HepG2 (cell line): ENCODE measurements at regions not wholly inside any gene's neighbourhood (a gene's known extent, or its start where the extent isn't known, plus 50 kb on each side); places are given as distances from the start of the nearest gene placed in this dataset.

Source experiments
- ATAC-seq: fragments of 200-7000 bp; cut with Tn5 transposase; 3 replicates; pipeline ENCODE4 v1.9.1; 2020; ENCODE audit warnings: mild to moderate bottlenecking, moderate library complexity
- BruUV-seq: library from RNA; stranded (reverse); fragments of 400-500 nt; replicated peaks from 2 replicates; lab custom pipeline; 2021; lab: Mats Ljungman, UMichigan
- CTCF ChIA-PET: fragments of 300-600 bp; formaldehyde crosslinking; extraction: SDS; loops from one replicate; lab custom pipeline; 2021; ENCODE audit warnings: low total read pairs, inconsistent platforms, low intra/inter-chr PET ratio; lab: Yijun Ruan, JAX
- POLR2A ChIA-PET: fragments of 350-600 bp; sonication (Branson Sonifier 250); formaldehyde crosslinking; loops from one replicate; lab custom pipeline; 2020; ENCODE audit warnings: antibody characterized with exemption, inconsistent platforms; lab: Yijun Ruan, JAX
- DNase-seq: peaks from one replicate; pipeline ENCODE4 v3.0.0-alpha.2; 2015; ENCODE audit warnings: low spot score
- FAIRE-seq: peaks from 3 replicates; lab custom pipeline; 2011; peaks lifted over from hg19 to GRCh38; lab: Jason Lieb, UNC
- H2AFZ ChIP-seq: one replicate; pipeline ENCODE4 v1.6.1; 2011; ENCODE audit warnings: low read length, inconsistent platforms
- H3K27ac ChIP-seq: fragments of 300-600 bp; 3 replicates; pipeline ENCODE4 v1.8.0; 2011; ENCODE audit warnings: mixed run types, mild to moderate bottlenecking, mixed read lengths, low read length, inconsistent platforms; ENCODE audit not compliant: insufficient read depth; ENCODE audit errors: extremely low read length
- H3K27me3 ChIP-seq, 2 experiments: fragments of 200-600 bp in 1 of 2; 2 replicates in 1 of 2; 3 replicates in 1 of 2; pipeline versions ENCODE4 v1.6.0 to v1.8.0; 2011; ENCODE audit warnings: low read length in 2 of 2, mild to moderate bottlenecking in 2 of 2, moderate library complexity in 2 of 2, inconsistent platforms in 1 of 2; ENCODE audit not compliant: insufficient read depth in 2 of 2, control insufficient read depth in 1 of 2
- H3K36me3 ChIP-seq, 2 experiments: fragments of 200-600 bp in 1 of 2; replicated peaks in 1 of 2; 2 replicates in 1 of 2; 3 replicates in 1 of 2; pipeline versions ENCODE4 v1.5.1 to v1.8.0; 2011; ENCODE audit warnings: low read length in 2 of 2, inconsistent platforms in 1 of 2; ENCODE audit not compliant: insufficient read depth in 2 of 2, control insufficient read depth in 1 of 2
- H3K4me1 ChIP-seq: 2 replicates; pipeline ENCODE4 v1.5.1; 2012; ENCODE audit warnings: low read length, inconsistent platforms; ENCODE audit not compliant: insufficient read depth
- H3K4me2 ChIP-seq: 2 replicates; pipeline ENCODE4 v1.6.0; 2011; ENCODE audit warnings: low read depth, low read length, inconsistent platforms
- H3K4me3 ChIP-seq, 3 experiments: fragments of 200-600 bp in 1 of 3; sonication (generic), shearing (Covaris generic) in 1 of 3; replicated peaks in 1 of 3; 2 replicates each; pipeline ENCODE4 v1.5.1; 2011 to 2016; ENCODE audit warnings: low read length in 3 of 3, inconsistent platforms in 2 of 3, low read depth in 2 of 3, mild to moderate bottlenecking in 2 of 3, control low read depth in 1 of 3, mixed read lengths in 1 of 3; ENCODE audit not compliant: insufficient read depth in 1 of 3
- H3K79me2 ChIP-seq: one replicate; pipeline ENCODE4 v1.6.1; 2011; ENCODE audit warnings: low read length, inconsistent platforms; ENCODE audit not compliant: insufficient read depth
- H3K9ac ChIP-seq: 2 replicates; pipeline ENCODE4 v1.6.0; 2011; ENCODE audit warnings: mild to moderate bottlenecking, low read depth, low read length, inconsistent platforms; ENCODE audit not compliant: insufficient read depth
- H3K9me3 ChIP-seq: 2 replicates; pipeline ENCODE4 v1.5.1; 2012; ENCODE audit warnings: mild to moderate bottlenecking, low read length
- H4K20me1 ChIP-seq: 2 replicates; pipeline ENCODE4 v1.6.0; 2011; ENCODE audit warnings: inconsistent platforms, mild to moderate bottlenecking, low read length, moderate library complexity; ENCODE audit not compliant: insufficient read depth
- HHEX ChIP-seq: IDR thresholded peaks from 2 replicates; pipeline ENCODE4 v1.6.1; 2016; ENCODE audit warnings: control low read depth
- KMT2A ChIP-seq: sonication (generic); formaldehyde crosslinking; IDR thresholded peaks from 2 replicates; pipeline ENCODE4 v1.4.0; 2020; ENCODE audit warnings: missing genetic modification reagents
- MATR3 ChIP-seq: sonication (generic); formaldehyde crosslinking; IDR thresholded peaks from 2 replicates; pipeline ENCODE4 v1.4.0; 2020; ENCODE audit warnings: missing genetic modification reagents
- MEIS2 ChIP-seq: sonication (generic); formaldehyde crosslinking; IDR thresholded peaks from 2 replicates; pipeline ENCODE4 v1.9.0; 2021; ENCODE audit warnings: mild to moderate bottlenecking, missing genetic modification reagents
- MXD1 ChIP-seq: sonication (generic); formaldehyde crosslinking; IDR thresholded peaks from 2 replicates; pipeline ENCODE4 v1.4.0; 2020; ENCODE audit warnings: mild to moderate bottlenecking, missing genetic modification reagents
- MXD4 ChIP-seq: IDR thresholded peaks from 2 replicates; pipeline ENCODE4 v1.6.1; 2016; ENCODE audit warnings: mild to moderate bottlenecking, missing biosample characterization, missing genetic modification reagents
- NFE2L1 ChIP-seq: sonication (generic); formaldehyde crosslinking; IDR thresholded peaks from 2 replicates; pipeline ENCODE4 v1.4.0; 2020; ENCODE audit warnings: missing genetic modification reagents, mild to moderate bottlenecking, borderline replicate concordance
- NFKB2 ChIP-seq: sonication (generic); formaldehyde crosslinking; IDR thresholded peaks from 2 replicates; pipeline ENCODE4 v1.4.0; 2020; ENCODE audit warnings: missing genetic modification reagents, borderline replicate concordance
- NFRKB ChIP-seq: fragments of 450-650 bp; IDR thresholded peaks from 2 replicates; pipeline ENCODE4 v1.6.1; 2017
- SETDB1 ChIP-seq: sonication (generic); formaldehyde crosslinking; IDR thresholded peaks from 2 replicates; pipeline ENCODE4 v1.5.1; 2020; ENCODE audit warnings: missing genetic modification reagents, mild to moderate bottlenecking, borderline replicate concordance
- ZFY ChIP-seq: sonication (generic); formaldehyde crosslinking; IDR thresholded peaks from 2 replicates; pipeline ENCODE4 v1.4.0; 2020; ENCODE audit warnings: missing genetic modification reagents
- ZMYM4 ChIP-seq: sonication (generic); formaldehyde crosslinking; IDR thresholded peaks from 2 replicates; pipeline ENCODE4 v1.8.1; 2023; ENCODE audit warnings: mild to moderate bottlenecking, missing genetic modification reagents
- ZNF577 ChIP-seq: sonication (generic); formaldehyde crosslinking; IDR thresholded peaks from 2 replicates; pipeline ENCODE4 v1.4.0; 2020; ENCODE audit warnings: mild to moderate bottlenecking, low read depth, missing genetic modification reagents, borderline replicate concordance
- ZNF841 ChIP-seq: sonication (generic); formaldehyde crosslinking; IDR thresholded peaks from 2 replicates; pipeline ENCODE4 v1.8.1; 2023; ENCODE audit warnings: missing genetic modification reagents, borderline replicate concordance
- in situ Hi-C: cut with HindIII; loops from 2 replicates; pipeline ENCODE4 v1.10.0; 2017; ENCODE audit warnings: low pct_unique_long_range_greater_than_20kb; ENCODE audit not compliant: extremely low pct_ligation_motif_present
- intact Hi-C: fragments of 100-400 bp; cut with micrococcal nuclease; formaldehyde crosslinking; loops from one replicate; pipeline ENCODE4 v1.10.0; 2022; ENCODE audit not compliant: unreplicated experiment
- TF ChIP-seq, protein P1 (sequence below): sonication (generic); formaldehyde crosslinking; IDR thresholded peaks from 2 replicates; pipeline ENCODE4 v1.4.0; 2020; ENCODE audit warnings: missing genetic modification reagents

GRCh38 chr4:123846561-123846960 is 450.0 kb downstream of the SPRY1 start:
- ChIA-PET CTCF (no interaction called here), POLR2A (no interaction called here)
- Histone ChIP-seq H3K9ac (no peak overlapping the region), H3K9me3 (peaks cover 4% of the 10 kb centered on the region), H3K36me3 (no peaks in the 10 kb centered on the region), H3K27me3 (no peaks in the 10 kb centered on the region), H3K79me2 (no peaks in the 10 kb centered on the region), H3K27ac (no peak overlapping the region), H3K4me3 (no peak overlapping the region), H3K4me1 (peaks cover 18% of the 10 kb centered on the region), H3K4me2 (no peak overlapping the region), H2AFZ (no peak overlapping the region), H4K20me1 (no peaks in the 10 kb centered on the region)
- ATAC-seq: no peak
- no peak for DNase-seq
- BruUV-seq: no TSS peak
- intact Hi-C loops: no loop called here
- in situ Hi-C loops: no loop called here
- no peak for TF ChIP-seq ZNF577 (CRISPR knock-in tag)
- no peak for TF ChIP-seq ZNF841 (CRISPR knock-in tag)
- TF ChIP-seq, protein P1, sequence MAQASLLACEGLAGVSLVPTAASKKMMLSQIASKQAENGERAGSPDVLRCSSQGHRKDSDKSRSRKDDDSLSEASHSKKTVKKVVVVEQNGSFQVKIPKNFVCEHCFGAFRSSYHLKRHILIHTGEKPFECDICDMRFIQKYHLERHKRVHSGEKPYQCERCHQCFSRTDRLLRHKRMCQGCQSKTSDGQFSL (CRISPR knock-in tag): no peak
- no peak for TF ChIP-seq ZMYM4
- no peak for TF ChIP-seq MATR3
- no peak for TF ChIP-seq NFE2L1
- TF ChIP-seq MXD4: no peak
- no peak for TF ChIP-seq MXD1 (CRISPR knock-in tag)
- no peak for TF ChIP-seq NFRKB
- no peak for TF ChIP-seq NFKB2 (CRISPR knock-in tag)
- TF ChIP-seq MEIS2 (CRISPR knock-in tag): no peak
- no peak for TF ChIP-seq ZFY (CRISPR knock-in tag)
- TF ChIP-seq SETDB1 (CRISPR knock-in tag): no peak
- TF ChIP-seq KMT2A (CRISPR knock-in tag): no peak
- no peak for TF ChIP-seq HHEX
- FAIRE-seq: no peak
